ENCODE measurements at regions not wholly inside any gene's neighbourhood (a gene's known extent, or its start where the extent isn't known, plus 50 kb on each side); places are given as distances from the start of the nearest gene placed in this dataset.
A peak's percentile ranks its signal among the peaks of the same experiment; 100 is the strongest.

GRCh38 chr6:134866563-134866962 is 83.3 kb downstream of the ALDH8A1 start:
- no peak for DNase-seq (ENCODE audit: low spot score)

- no peak for DNase-seq (ENCODE audit: low spot score)
Observed at GRCh38 chr6:134864558-134864957, 85.3 kb downstream of the ALDH8A1 start.

GRCh38 chr6:134863763-134864510 is 86.0 kb downstream of the ALDH8A1 start:
- DNase-seq (ENCODE audit: low spot score) = no peak

- DNase-seq (ENCODE audit: low spot score) = no peak
Observed at GRCh38 chr6:134854366-134854765, 95.5 kb downstream of the ALDH8A1 start.

- DNase-seq (ENCODE audit: low spot score) = no peak
Observed at GRCh38 chr6:134853111-134854055, 96.5 kb downstream of the ALDH8A1 start.

- DNase-seq (ENCODE audit: low spot score) = no peak
Observed at GRCh38 chr6:134851548-134851947, 98.4 kb downstream of the ALDH8A1 start.

GRCh38 chr6:134850721-134851305 is 99.1 kb downstream of the ALDH8A1 start:
- DNase-seq (ENCODE audit: low spot score) = no peak

GRCh38 chr6:134849920-134850447 is 99.9 kb downstream of the ALDH8A1 start:
- no peak for DNase-seq (ENCODE audit: low spot score)

GRCh38 chr6:134848076-134848475 is 101.8 kb downstream of the ALDH8A1 start:
- no peak for DNase-seq (ENCODE audit: low spot score)

- DNase-seq (ENCODE audit: low spot score) = no peak
Observed at GRCh38 chr6:134846865-134847264, 103.0 kb downstream of the ALDH8A1 start.

- no peak for DNase-seq (ENCODE audit: low spot score)
Observed at GRCh38 chr6:134846031-134846430, 103.9 kb downstream of the ALDH8A1 start.

GRCh38 chr6:134844120-134844519 is 105.8 kb downstream of the ALDH8A1 start:
- no peak for DNase-seq (ENCODE audit: low spot score)

GRCh38 chr6:134840086-134840867 is 109.6 kb downstream of the ALDH8A1 start:
- no peak for DNase-seq (ENCODE audit: low spot score)

- no peak for DNase-seq (ENCODE audit: low spot score)
Observed at GRCh38 chr6:134835993-134836392, 113.9 kb downstream of the ALDH8A1 start.

- DNase-seq (ENCODE audit: low spot score) = no peak
Observed at GRCh38 chr6:134830940-134831339, 119.0 kb downstream of the ALDH8A1 start.

- DNase-seq (ENCODE audit: low spot score) = no peak
Observed at GRCh38 chr6:134830194-134830593, 119.7 kb downstream of the ALDH8A1 start.

- no peak for DNase-seq (ENCODE audit: low spot score)
Observed at GRCh38 chr6:134828641-134829040, 121.3 kb downstream of the ALDH8A1 start.

- no peak for DNase-seq (ENCODE audit: low spot score)
Observed at GRCh38 chr6:134826889-134827737, 122.8 kb downstream of the ALDH8A1 start.

GRCh38 chr6:134823710-134824034 is 126.2 kb downstream of the ALDH8A1 start:
- DNase-seq (ENCODE audit: low spot score) = no peak

- DNase-seq (ENCODE audit: low spot score) = peak; percentile 80
Observed at GRCh38 chr6:134822920-134823709, 126.8 kb downstream of the ALDH8A1 start.

All from cerebellar cortex (tissue), 1 donor.